ENCODE measurements at regions not wholly inside any gene's neighbourhood (a gene's known extent, or its start where the extent isn't known, plus 50 kb on each side); places are given as distances from the start of the nearest gene placed in this dataset.

DNA sequence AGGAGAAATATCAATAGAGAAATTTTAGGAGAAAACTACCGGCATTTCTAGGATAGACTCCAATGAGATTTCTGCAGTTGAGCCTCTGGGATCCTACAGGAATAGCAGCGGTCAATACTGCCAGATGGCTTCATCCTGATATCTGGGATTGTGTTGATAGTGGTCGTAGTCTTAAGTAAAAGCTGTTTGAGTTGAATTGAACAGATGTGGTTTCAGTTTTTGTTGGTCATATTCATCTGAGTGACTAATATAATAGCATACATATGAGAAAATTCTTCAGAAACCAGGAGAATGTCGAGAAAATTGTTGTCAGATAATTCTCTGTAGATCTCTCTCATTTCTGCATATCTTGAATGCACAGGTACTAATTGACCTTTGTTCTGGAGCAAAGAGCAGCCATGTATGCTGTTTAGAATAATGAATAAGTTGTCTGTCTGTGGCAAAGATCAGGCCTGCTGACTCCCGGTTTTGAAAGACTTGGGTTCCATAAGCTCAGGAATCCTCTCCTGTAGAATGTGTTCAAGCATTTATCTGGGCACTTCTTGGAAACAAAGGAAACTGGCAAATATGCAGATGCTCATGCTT is 288.1 kb downstream of the TMX3 start:
- DNase-seq (ENCODE audit: low spot score): no peak
- Histone ChIP-seq H3K4me3 (no peak overlapping the region), H3F3A (ENCODE audit: low read depth) (no peaks in the 10 kb centered on the region), H3K27me3 (no peaks in the 10 kb centered on the region), H3K9ac (no peak overlapping the region), H4K20me1 (ENCODE audit: low read depth) (no peaks in the 10 kb centered on the region), H3K4me1 (no peaks in the 10 kb centered on the region), H3K27ac (no peak overlapping the region), H3K9me3 (ENCODE audit: low read depth) (no peaks in the 10 kb centered on the region), H3K4me2 (no peak overlapping the region), H2AFZ (replicated peaks) (no peak overlapping the region), H3K36me3 (no peaks in the 10 kb centered on the region), H3K79me2 (ENCODE audit: low read depth) (no peaks in the 10 kb centered on the region)
- Mint-ChIP-seq H3K4me1 (peaks cover 4% of the 10 kb centered on the region), H3K4me3 (no peak overlapping the region), H3K36me3 (no peaks in the 10 kb centered on the region), H3K9me3 (peaks cover 13% of the 10 kb centered on the region), H3K27me3 (ENCODE audit: insufficient read depth, low read depth) (peaks cover 2% of the 10 kb centered on the region), H3K27ac (no peak overlapping the region)
- TF ChIP-seq, protein P1, sequence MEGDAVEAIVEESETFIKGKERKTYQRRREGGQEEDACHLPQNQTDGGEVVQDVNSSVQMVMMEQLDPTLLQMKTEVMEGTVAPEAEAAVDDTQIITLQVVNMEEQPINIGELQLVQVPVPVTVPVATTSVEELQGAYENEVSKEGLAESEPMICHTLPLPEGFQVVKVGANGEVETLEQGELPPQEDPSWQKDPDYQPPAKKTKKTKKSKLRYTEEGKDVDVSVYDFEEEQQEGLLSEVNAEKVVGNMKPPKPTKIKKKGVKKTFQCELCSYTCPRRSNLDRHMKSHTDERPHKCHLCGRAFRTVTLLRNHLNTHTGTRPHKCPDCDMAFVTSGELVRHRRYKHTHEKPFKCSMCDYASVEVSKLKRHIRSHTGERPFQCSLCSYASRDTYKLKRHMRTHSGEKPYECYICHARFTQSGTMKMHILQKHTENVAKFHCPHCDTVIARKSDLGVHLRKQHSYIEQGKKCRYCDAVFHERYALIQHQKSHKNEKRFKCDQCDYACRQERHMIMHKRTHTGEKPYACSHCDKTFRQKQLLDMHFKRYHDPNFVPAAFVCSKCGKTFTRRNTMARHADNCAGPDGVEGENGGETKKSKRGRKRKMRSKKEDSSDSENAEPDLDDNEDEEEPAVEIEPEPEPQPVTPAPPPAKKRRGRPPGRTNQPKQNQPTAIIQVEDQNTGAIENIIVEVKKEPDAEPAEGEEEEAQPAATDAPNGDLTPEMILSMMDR (IDR thresholded peaks at IDR 0.05): no peak
- TF ChIP-seq EZH2 (IDR thresholded peaks at IDR 0.05): no peak
- TF ChIP-seq EZH2phosphoT487 (IDR thresholded peaks at IDR 0.05): no peak

DNA sequence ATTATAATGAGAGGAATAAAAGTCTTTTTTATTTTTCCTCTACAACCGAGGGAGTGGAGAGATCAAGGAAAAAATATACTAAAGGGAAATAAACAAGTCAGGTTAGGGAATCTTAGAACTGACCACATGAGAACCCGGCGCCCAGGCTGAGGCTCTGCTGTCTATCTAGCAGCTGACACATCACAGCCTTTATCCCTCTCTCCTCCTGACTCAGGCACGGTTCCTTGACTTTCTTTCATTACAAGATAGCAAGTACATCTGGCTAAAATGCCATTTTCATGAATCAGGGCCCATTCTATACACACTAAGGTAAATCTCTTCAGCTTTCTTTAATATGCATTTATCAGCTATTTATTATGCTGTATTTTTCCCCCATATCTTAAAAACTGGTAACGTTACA is 296.0 kb downstream of the TMX3 start:
- Histone ChIP-seq H4K20me1 (ENCODE audit: low read depth) (no peaks in the 10 kb centered on the region), H3K4me1 (peaks cover 6% of the 10 kb centered on the region), H3F3A (ENCODE audit: low read depth) (no peaks in the 10 kb centered on the region), H3K79me2 (ENCODE audit: low read depth) (no peaks in the 10 kb centered on the region), H3K4me3 (no peak overlapping the region), H3K27ac (no peak overlapping the region), H3K9ac (no peak overlapping the region), H3K4me2 (no peak overlapping the region), H2AFZ (replicated peaks) (no peak overlapping the region), H3K36me3 (no peaks in the 10 kb centered on the region), H3K27me3 (no peaks in the 10 kb centered on the region), H3K9me3 (ENCODE audit: low read depth) (no peaks in the 10 kb centered on the region)
- peaks cover 9% of the 10 kb centered on the region for H3K4me1 Mint-ChIP-seq
- H3K36me3 Mint-ChIP-seq: no peaks in the 10 kb centered on the region
- TF ChIP-seq, protein P1 (IDR thresholded peaks at IDR 0.05): no peak
- TF ChIP-seq EZH2phosphoT487 (IDR thresholded peaks at IDR 0.05) (no peak), EZH2 (IDR thresholded peaks at IDR 0.05) (no peak)
- H3K4me3 Mint-ChIP-seq: no peak overlapping the region
- no peak overlapping the region for H3K27ac Mint-ChIP-seq
- H3K9me3 Mint-ChIP-seq: peaks cover 16% of the 10 kb centered on the region
- DNase-seq (ENCODE audit: low spot score): no peak
- H3K27me3 Mint-ChIP-seq (ENCODE audit: insufficient read depth, low read depth): no peaks in the 10 kb centered on the region

DNA sequence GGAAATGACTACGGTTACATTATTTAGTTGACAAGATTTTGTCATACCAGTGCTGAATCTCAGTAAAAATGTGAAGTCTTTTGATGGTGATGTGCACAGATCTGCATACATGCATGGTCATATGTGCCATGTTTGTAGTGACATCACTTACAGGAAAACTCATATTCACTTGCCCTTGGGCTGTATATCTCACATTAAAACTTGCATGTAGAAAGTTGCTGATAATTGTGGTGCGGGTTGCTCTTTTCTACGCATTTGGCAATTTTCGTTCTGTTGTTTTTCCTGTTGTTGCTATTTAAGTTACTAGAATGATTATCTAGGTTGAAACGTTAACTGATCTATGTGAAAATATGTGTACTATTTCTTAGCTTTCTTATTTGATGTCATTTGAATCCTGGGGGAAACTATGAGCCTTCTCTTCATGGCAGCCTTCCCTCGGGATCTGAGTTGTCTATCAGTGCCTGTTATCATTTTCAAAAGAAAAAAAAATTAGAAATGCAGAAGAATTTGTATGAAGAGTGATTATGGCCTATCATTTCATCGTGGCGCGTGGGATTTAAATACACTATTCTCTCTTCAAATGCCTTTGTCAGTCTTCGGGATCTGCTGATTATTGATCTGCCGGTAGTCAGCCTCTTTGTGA is 296.6 kb downstream of the TMX3 start:
- Histone ChIP-seq H3K9me3 (ENCODE audit: low read depth) (no peaks in the 10 kb centered on the region), H3K27ac (no peak overlapping the region), H3K4me2 (no peak overlapping the region), H2AFZ (replicated peaks) (no peak overlapping the region), H3K36me3 (no peaks in the 10 kb centered on the region), H3K27me3 (no peaks in the 10 kb centered on the region), H3K9ac (no peak overlapping the region), H3K4me3 (no peak overlapping the region), H3F3A (ENCODE audit: low read depth) (no peaks in the 10 kb centered on the region), H4K20me1 (ENCODE audit: low read depth) (no peaks in the 10 kb centered on the region), H3K79me2 (ENCODE audit: low read depth) (no peaks in the 10 kb centered on the region), H3K4me1 (peaks cover 6% of the 10 kb centered on the region)
- Mint-ChIP-seq H3K4me1 (peaks cover 9% of the 10 kb centered on the region), H3K4me3 (no peak overlapping the region), H3K9me3 (peaks cover 16% of the 10 kb centered on the region), H3K36me3 (no peaks in the 10 kb centered on the region), H3K27ac (no peak overlapping the region), H3K27me3 (ENCODE audit: insufficient read depth, low read depth) (no peaks in the 10 kb centered on the region)
- TF ChIP-seq, protein P1 (IDR thresholded peaks at IDR 0.05): no peak
- TF ChIP-seq EZH2phosphoT487 (IDR thresholded peaks at IDR 0.05): no peak
- no peak for TF ChIP-seq EZH2 (IDR thresholded peaks at IDR 0.05)
- DNase-seq (ENCODE audit: low spot score): no peak
